GM21576 (cell line): ENCODE measurements at regions not wholly inside any gene's neighbourhood (a gene's known extent, or its start where the extent isn't known, plus 50 kb on each side); places are given as distances from the start of the nearest gene placed in this dataset.

ENCODE experiments used
- ATAC-seq: cut with Tn5 transposase; IDR thresholded peaks from one replicate; pipeline ENCODE4 v1.9.1; 2021; ENCODE audit warnings: mild to moderate bottlenecking, moderate library complexity; ENCODE audit not compliant: unreplicated experiment

DNA sequence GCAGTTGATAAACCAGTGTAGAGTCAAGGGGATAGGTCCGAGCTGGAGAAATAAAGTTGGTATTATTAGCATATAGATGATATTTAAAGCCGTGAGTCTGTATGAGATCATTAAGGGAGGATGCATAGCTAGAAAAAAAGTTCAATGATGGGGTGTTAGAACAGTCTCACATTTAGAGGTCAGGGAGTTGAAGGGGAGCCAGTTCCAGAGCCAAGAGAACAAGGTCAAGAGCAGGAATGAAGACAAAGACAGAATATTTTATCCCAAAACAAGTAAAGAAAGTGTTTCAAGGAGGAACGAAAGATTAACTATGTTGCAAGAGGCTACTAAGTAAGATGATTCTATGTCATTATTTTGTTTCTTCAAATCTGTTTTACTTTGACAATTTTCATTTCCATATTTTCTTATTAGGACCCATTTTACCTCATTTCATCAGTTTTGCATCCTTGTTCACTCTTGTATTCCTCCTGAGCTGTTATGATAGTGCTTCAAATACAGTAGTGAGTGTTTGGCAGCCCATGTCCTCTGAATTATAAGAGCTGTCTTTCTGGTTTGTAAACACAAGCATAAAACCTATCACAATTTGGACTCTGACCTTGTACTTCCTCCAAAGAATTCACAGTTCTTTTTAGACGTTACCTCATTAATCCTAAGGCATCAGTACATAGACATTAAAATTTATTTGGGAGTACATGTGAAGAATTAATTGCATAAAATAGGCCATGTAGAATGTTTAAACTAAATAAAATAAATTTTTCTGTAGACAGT, 695.7 kb upstream of the NECTIN3 start:
- no peak for ATAC-seq

DNA sequence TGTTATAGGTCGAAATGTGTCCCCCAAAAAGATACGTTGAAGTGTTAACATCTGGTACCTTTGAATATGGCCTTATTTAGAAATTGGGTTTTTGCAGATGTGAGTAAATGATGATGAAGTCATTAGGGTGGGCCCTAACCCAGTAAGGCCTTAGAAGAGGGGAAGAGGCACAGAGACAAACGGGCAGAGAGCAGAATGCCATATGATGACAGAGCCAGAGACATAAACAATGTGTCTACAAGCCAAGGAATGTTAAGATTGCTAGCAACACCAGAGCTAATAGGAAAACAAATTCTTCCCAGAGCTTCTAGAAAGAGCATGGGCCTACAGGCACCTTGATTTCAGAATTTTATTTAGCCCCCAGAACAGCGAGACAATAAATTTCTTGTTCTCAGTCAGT, 693.1 kb upstream of the NECTIN3 start:
- no peak for ATAC-seq

DNA sequence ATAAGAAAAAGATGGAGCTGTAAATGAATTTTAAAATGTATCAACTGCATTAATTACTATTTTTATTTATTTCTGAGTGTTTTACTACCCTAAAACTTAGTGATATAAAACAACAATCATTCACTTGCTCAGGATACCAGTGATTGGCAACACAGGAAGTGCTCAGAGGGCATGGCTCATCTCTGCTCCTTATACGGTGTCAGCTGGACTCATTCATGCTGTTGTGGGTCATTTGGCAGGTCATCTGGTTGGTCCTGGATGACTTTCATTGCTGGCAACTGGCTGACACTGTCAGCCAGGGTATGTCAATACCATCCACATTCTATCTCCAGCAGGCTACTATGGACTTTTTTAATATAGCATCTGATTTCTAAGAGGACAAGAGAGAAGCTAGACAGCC, 689.6 kb upstream of the NECTIN3 start:
- ATAC-seq, result no peak

GRCh38 chr3:110383356-110383755, 688.3 kb upstream of the NECTIN3 start:
- no peak for ATAC-seq

DNA sequence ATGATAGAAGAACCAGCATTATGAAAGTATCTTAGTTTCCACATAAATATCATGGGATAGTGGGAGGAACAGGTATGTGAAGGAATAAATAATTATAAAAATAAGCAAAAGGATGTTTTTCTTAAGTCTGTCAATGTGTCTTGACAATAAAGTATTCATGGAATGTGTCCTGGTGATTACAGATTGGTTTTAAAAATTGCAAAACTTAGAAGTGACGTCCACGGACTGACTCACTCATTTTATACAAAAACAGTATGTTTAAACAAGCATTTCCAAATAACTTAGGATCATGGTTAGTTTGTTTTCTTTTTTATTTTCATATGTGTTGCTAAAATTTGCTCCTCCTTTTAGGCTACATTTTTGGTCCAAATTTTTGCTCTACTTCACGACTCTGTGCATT, 687.0 kb upstream of the NECTIN3 start:
- ATAC-seq, result no peak

DNA sequence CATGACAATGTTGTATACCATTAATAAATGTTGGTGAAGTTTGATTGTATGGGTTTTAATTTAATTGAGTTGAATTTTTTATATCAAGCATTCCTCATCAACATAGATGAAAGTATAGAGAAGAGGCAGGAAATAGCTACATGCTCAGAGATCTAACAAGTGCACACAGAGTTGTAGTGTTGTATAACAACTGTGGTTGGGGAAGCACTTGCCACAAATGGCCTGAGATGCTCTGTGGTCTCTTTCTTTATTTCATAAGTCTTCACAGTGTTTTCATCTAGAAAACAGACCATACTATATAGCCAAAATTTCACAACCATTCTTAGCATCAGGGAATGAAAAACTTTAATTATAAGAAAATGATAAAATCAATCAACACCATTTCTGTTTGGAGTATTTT, 682.6 kb upstream of the NECTIN3 start:
- no peak for ATAC-seq

DNA sequence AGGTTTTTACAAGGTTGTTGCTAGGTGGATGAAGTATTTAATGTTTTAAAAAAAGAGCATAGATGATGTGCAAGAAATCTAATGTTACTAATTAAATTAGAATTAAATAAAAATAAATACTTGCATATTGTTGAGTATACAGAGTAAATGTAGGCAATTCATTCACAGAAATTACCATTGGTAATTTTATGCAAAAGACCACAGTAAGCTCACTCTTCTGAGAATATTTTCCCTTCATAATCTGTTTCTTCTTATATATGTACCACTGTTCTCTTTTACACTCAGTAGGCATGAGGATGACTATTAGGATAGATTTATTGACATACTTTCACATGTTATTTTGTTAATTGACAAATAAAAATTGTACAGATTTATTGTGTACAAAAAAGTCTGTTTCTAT, 681.2 kb upstream of the NECTIN3 start:
- ATAC-seq, result no peak

- no peak for ATAC-seq
Measured at GRCh38 chr3:110391042-110391441, 680.6 kb upstream of the NECTIN3 start.

- ATAC-seq, result no peak
Measured at GRCh38 chr3:110391640-110392395, 679.8 kb upstream of the NECTIN3 start.

DNA sequence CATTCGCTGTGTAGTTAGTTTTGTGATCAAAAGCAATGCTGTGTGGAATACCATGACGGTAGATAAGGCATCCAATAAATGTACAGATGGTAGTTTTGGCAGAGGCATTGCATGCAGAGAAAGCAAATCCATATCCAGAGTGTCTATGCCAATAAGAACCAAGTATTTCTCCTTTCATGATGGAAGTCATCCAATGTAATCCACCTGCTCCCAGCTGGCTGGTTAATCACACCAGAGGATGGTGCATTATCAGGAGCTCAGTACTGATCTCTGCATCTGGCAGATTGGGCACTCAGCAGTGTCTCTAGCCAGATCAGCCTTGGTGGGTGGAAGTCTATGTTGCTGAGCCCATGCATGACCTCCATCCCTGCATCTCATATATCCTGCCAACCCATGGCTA, 677.7 kb upstream of the NECTIN3 start:
- no peak for ATAC-seq

DNA sequence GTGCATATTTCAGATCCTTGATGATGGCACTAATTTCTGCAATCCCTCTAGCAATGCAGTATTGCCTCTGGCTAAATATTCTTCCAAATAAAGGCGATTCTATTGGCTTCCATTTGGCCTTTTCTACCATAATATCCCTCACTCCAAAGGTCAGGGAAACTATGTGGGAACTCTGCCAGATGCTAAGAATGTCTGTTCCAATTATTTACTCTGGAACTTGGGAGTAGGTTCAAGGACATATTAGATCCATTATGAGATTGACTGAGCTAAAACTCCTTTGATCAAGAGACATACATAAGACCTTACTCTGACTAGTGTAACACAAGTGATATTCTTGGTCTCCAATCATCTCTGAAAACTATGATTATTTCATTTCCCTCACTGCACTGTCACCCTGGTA, 674.5 kb upstream of the NECTIN3 start:
- no peak for ATAC-seq

- no peak for ATAC-seq
Measured at GRCh38 chr3:110400315-110400714, 671.3 kb upstream of the NECTIN3 start.

GRCh38 chr3:110405830-110406585, 665.6 kb upstream of the NECTIN3 start:
- no peak for ATAC-seq

DNA sequence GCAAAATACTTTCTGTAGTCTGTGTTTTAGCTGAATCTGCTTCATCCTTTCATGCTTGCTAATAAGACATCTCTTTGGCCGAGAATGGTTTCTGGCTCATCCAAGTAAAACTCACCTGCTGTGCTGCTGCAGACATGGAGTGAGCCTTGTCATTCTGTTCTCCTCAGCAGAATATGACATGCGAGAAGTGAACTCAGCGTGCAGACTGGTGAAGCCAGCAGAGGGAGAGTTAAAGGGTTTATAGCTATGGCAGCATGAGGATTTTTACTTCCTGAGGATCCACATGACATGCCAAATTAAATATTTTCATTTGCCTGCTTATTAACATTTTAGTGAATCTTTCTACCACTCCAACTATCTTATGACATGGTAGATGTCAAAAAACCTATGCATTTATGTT, 658.4 kb upstream of the NECTIN3 start:
- ATAC-seq, result no peak

- no peak for ATAC-seq
Measured at GRCh38 chr3:110413807-110414748, 657.5 kb upstream of the NECTIN3 start.

DNA sequence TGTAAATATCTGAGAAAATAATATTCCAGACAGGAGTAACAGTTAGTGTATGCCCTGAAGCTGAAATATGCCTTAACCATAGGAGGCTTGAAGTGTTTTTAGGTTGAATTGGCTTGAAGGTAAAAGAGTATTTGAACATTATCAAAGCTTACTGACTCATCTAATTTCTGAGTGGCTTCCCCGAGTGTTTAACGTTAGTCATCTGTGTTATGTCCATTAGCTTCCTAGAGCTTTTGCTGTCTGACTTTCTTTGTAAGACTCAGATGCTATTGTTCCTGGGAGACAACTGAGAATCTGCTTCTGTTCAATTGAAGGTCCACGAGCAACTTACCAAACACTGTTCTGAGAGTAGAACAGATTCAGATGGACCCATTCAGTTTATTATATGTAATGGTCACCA, 656.8 kb upstream of the NECTIN3 start:
- ATAC-seq, result no peak

DNA sequence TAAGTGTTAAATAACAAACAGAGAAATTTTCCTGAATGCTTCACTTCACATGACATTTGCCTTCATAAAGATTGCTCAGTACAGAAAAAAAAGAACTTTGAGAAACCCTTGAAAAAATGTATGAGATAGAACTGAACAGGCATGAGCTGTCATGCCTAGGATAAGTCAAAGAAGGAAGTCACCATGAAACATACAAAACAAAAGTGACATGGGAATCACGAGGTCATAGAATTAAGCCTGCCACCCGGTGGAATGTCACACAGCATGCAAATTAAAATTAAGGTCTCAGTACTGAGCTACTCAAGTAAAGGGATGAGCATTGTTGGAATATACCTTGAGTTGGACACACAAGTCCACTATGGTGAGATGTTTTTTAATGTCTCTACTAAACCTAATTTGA, 652.5 kb upstream of the NECTIN3 start:
- ATAC-seq, result no peak

DNA sequence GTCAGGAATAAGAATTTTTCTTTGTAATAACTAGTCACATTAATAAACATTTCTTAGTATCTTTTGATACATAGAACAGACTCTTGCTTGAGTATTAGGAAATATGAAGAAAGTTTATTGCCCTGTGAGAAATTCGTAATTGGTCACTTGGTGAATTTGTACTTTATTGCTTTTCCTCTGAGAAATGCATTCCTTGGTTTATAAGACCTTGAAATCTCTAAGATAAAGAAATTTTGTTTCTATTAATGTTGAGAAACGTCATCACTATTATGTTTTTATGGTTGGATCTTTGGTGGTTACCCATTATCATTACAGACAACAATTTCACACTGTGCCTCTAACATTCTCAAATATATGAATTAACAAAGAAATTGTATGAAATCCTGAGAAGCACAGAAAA, 652.0 kb upstream of the NECTIN3 start:
- ATAC-seq, result no peak

DNA sequence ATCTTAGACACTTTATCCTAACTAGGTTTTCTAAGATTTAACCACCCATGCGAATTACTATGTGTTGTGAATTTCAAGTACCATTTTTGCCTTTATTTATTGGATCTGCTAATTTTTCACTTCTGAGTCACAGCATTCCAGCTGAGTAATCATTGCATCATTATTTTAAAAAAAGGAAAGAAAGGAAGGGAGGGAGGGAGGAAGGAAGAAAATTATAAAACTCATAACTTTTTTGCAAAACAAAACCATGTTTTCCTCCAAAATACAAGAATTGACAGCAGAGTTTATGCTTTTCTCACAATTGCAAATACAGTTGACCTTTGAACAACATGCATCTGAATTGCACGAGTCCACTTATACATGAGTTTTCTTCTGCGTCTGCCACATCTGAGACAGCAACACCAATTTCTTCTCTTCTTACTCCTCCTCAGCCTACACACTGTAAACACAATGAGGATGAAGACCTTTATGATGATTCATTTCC, 651.4 kb upstream of the NECTIN3 start:
- no peak for ATAC-seq

DNA sequence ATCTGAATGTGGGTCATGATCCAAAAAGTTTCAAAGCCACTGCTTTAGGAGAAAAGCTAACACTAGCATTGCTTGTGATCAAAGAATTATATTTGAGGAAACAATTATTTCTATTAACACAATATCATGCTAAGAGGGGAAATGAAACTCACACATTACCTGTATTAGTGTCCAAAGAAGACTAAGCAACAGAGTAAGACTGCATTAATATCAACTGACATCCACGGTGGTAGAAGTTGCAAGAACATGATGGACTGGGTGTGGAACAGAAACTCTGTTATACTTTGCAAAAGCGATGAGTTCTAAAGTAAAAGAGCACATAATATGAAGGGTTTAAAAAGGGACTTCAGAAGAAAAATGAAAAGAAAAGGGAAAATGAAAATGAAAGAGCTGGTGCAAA, 648.3 kb upstream of the NECTIN3 start:
- ATAC-seq, result peak; percentile 50

- no peak for ATAC-seq
Measured at GRCh38 chr3:110430146-110430545, 641.5 kb upstream of the NECTIN3 start.
